NCI-H69 (cell line): ENCODE measurements at regions not wholly inside any gene's neighbourhood (a gene's known extent, or its start where the extent isn't known, plus 50 kb on each side); places are given as distances from the start of the nearest gene placed in this dataset.
A peak's percentile ranks its signal among the peaks of the same experiment; 100 is the strongest.

Experiments
- DNase-seq: peaks from one replicate; lab custom pipeline; 2025; lab: John Stamatoyannopoulos, UW

DNA sequence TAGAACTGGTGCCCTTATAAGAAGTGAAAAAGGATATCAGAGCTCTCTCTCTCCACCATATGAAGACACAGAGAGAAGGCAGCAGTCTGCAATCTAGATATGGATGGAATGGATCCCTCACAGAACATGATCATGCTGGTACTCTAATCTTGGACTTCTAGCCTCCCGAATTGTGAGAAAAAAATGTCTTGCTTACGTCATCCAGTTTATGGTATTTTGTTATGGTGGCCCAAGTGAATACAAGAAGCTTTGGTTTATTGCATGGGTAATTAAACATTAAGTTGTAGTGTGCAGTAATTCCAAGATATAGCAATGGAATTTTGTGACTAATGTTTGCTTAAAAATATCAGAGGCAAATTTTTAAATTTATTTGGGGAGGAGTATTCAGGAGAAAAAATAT is 1667.4 kb upstream of the SLC39A10 start:
- no peak for DNase-seq

DNA sequence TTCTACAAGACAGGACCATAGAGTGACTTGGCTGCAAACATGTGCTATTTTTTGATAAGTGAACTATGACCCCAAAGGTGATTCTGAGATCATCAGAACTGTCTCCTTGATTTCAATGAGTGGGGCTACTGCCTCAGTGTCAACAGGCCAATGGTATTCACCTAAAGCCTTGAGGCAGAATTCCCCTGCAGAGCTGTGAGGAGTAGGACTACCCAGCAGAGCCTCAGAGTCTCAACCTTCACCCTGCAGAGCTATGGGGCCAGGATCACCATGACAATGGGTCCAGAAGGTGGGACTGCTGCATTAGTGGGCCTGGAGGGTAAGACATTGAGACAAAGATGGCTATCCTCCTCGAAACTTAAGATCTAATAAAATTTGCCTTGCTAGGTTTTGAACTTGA is 1668.2 kb upstream of the SLC39A10 start:
- no peak for DNase-seq

DNA sequence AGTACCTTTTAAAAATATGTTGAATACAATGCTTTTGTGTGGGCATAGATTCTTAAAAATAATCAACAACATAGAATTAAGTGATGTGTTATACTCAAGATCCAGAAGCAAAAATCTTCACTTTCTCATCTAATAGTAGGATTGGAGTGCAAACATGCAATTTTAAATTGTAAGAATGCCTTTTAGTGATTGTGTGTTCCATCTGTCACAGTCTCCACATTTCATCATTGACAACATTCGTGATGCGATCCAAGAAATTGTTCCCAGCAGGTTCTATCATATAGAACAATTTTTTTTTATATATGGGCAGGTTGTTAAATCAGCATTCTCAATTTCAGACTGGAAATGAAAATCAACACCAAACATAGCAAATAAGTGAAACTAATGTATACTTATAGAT is 1671.8 kb upstream of the SLC39A10 start:
- DNase-seq, result peak; percentile 78

DNA sequence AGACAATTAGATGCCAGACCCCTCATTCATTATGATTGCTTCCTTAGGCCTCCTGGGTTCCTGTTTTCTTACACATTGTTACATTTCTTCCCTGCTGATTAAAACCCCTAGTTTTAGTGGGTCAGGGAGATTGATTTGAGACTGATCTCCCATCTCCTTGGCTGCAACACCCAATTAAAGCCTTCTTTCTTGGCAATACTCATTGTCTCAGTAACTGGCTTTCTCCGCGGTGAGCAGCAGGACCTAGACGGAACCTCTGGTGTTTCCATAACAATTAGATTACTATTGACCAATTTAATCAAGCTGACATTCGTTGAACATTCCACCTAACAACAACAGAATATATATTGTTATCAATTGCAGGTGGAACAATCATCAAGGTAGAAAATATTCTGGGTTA is 1676.4 kb upstream of the SLC39A10 start:
- DNase-seq, result peak; percentile 9

DNA sequence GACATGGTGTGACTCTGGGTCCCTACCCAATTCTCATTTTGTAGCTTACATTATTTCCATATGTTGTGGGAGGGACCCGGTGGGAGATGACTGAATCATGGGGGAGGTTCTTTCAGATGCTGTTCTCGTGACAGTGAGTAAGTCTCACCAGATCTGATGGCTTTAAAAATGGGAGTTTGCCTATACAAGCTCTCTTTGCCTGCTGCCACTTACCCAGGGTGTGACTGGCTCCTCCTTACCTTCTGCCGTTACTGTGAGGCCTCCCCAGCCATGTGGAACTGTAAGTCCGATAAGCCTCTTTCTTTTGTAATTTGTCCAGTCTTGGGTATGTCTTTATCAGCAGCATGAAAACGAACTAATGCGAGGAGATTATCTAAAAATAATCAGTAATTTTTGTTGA is 1683.2 kb upstream of the SLC39A10 start:
- DNase-seq, result peak; percentile 3

DNA sequence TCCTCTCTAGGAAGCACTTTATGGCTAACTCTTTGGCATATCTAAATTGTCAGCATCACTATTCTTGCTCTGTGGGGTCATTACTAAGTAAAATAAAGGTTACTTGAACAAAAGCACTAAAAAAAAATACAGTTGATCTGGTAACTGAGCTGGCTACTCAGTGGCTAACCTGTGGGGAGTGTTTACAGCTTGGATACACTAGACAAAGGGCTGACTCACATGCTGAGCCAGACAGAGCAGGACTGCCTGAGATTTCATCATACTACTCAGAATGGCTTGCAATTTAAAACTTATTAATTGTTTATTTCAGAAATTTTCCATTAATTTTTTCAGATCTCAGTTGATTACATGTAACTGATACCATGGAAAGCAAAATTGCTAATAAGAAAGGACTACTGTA is 1690.4 kb upstream of the SLC39A10 start:
- peak; percentile 77 for DNase-seq

DNA sequence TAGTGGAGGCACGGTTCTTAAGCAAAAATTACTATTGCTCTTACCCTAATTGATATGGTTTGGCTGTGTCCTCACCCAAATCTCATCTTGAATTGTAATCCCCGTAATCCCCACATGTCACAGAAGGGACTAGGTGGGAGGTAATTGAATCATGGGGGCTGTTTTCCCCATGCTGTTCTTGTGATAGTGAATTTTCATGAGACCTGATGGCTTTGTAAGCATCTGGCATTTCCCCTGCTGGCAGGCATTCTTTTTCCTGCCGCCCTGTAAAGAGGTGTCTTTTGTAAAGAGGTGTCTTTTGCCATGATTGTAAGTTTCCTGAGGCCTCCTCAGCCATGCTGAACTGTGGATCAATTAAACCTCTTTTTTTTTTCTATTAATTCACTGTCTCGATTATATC is 1691.8 kb upstream of the SLC39A10 start:
- DNase-seq, result peak; percentile 16

DNA sequence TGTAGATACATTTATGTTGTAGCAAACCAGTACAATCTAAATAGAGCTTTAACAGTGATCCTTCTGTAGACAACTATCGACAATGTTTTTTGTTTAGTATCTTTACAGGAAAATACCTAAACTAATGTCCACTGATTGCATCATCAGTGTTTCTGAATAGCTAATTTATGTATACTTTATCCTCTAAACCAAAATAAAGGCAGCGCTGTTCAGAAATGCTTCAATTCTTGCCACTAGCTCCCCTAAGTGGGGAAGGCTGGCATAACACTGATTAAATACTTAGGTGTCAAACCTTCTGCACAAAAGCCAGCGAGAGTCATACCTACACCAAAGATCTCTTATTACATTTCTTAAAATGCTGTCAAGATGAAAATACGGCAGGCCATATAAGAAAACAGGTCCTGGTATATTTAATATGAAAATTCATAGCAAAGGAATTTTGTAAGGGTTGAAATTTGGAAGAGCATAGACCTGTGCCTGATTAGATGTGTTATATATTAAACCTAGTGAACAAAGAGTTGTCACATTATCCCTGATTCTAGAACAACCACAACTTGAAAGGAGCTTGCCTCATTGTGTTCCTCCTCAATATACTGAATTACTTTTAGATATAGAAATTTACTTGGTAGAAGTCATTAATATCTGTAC is 1693.4 kb upstream of the SLC39A10 start:
- peak; percentile 70 for DNase-seq

DNA sequence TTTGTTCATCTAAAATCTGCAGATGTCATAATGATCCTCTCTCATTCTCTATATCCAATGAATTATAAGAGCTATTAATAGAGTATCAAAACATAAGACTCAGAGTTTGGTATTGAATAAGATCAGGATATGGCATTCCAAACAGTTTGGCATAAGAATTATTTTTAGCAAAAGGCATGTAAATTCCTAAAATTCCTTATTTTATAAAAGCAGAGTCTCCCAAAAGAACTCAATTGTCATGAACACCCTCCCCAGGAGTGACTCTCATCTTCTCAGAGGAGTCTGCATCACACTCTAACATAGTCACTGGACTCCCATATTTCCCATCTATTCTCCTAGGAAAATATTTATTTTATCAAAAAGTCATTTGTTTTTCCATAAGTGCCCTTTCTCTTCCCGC is 1710.2 kb upstream of the SLC39A10 start:
- DNase-seq, result peak; percentile 8

DNA sequence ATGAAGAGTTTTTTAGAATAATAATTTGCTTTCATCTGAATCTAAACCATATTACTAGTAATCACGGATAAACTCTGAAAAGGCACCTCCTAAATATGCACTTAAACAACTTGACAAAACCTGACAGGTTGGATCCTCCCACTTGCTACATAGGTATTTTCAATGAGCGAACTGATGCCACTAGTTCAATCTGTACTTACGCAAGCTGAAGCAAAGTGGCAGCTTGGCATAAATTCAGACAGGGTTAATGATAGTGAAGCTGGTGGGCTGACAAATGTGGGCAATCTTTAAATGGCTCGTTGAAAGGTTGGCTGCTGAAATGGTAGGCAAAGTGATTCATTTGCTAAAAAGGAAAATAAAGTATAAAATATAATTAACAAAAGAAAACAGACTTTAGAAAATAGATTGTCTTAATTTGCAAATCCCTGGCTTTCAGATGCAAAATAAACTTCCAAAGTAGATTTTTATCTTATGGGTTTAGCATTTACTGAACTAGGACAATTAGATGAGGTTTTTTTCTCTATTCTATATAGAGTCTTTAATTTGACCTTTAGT is 1713.5 kb upstream of the SLC39A10 start:
- peak; percentile 73 for DNase-seq

DNA sequence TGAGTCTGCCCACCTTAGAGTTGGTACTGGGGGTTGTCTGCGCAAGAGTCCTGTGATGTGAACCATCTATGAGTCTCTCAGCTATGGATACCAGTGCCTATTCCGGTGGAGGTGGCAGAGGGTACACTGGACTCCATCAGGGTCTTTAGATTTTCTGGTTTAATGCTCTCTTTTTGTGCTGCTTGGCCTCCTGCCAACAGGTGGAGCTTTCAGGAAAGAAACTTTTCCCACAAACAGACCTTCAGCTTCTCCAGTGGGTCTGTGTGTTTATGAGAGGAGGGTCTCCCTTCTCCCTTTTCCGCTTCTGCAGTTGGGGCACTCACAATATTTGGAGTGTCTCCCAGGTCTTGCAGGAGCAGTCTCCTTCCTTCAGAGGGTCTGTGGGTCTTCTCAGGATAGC is 1721.9 kb upstream of the SLC39A10 start:
- no peak for DNase-seq

DNA sequence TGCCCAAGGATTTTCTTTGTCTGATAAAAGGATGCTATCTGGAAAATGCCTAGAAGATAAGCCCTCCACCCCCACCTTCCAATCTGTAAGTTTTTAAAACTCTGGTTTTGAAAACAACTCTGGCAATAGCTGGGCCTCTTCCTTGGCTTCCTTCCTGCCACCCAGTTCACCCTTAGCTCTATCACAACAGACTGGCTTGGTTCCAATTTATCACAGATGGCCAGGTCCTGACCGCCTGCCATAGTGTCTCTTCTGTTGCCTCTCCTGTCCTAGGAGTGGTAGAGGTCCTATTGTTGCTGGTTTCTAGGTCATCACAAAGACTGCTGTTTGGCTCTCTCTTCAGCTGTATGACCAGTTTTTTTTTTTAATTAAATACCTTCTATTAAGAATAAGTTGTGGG is 1727.9 kb upstream of the SLC39A10 start:
- DNase-seq, result peak; percentile 80

DNA sequence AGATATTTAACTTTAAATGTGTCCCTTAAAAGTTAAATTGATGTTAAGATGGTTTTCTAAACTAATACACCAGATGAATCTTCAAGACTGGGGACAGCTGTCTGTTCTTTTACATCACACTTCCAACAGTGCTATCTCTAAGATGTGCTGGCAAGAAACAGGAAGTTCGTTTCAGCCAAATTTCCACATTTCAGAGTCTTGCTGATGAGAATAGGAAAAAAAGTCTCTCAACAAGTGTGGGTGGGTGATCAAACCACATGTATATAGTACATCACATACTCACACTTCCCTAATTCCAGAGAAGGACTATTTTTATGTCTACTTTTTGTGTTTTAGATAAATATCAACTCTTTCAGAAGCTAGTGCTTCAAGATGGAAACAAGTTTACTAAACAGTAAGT is 1712.8 kb upstream of the TMEFF2 start:
- no peak for DNase-seq

DNA sequence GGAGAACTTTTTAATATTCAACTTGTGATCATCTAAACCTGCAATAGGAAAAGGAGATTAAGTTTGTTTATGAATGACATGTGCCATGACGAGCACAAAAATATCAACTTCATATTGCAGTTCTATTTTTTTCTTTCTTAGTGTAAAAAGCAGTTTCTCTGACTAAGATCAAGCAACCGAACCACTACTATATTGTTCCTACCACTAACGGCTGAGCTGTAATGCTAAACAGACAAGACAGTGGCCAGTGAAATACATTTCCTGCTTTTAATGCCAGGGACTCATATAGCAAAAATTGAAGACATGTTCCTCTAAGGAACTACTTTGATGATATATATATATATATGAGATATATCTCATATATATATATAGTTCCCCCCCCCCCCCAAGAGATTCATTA is 1705.6 kb upstream of the TMEFF2 start:
- no peak for DNase-seq

DNA sequence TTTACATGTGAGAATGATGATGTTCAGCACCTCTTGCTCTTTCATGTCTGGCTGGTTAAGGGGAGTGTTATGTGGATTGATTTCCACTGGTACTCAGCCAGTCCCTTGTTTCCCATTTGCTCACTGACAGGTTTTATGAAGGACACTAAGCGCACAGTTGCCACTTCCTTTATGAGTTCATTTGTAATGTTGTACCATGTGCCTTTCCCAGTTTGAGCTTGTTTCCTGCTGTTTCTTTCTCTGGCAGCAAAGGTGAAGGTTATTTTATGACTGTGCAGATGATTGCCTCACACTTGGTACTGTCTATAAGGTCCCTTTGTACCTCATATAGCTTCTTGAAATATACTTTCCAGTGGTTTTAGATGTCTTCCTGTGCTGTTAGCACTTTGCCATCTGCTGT is 1700.5 kb upstream of the TMEFF2 start:
- peak; percentile 60 for DNase-seq

DNA sequence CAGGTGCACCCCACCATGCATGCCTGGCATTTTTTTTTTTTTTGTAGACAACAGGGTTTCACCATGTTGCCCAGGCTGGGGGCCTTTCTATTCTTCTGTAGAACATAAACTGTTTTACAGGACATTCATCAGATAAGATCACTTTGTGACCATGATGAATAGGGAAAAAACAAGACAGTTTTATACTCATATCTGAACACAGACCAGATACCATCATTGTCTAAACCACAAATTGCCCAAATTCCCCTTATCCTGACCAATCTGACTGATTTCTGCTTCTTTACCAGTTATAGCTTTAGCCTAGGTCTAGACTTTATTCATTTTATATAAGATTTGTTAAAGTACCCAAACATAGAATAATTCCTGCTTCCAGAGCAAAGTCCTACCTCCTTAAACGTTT is 1699.3 kb upstream of the TMEFF2 start:
- no peak for DNase-seq

DNA sequence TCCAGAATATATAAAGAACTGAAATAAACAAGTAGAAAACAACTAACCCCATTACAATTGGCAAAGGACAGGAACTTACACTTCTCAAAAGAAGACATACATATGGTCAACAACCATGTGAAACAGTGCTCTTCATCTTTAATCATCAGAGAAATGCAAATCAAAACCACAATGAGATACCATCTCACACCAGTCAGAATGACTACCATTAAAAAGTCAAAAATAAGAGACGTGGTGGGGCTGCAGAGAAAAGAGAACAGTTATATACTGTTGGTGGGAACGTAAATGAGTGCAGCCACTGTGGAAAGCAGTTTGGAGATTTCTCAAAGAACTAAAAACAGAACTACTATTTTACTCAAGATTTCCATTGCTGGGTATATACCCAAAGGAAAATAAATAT is 1696.3 kb upstream of the TMEFF2 start:
- DNase-seq, result no peak

DNA sequence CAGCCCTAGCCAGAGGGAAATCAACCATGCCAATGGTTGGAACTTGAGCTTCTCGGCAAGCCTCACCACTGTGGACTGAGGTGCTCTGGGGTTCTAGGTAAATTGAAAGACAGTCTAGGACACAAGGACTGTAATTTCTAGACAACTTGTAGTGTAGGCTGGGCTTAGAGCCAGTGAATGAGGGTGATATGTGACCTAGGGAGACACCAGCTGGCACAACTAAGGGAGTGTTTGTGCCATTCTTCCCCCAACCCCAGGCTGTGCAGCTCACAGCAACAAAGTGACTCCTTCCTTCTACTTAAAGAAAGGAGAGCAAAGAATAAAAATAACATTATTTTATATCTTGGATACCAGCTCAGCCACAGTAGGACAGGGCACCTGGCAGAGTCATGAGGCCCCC is 1690.7 kb upstream of the TMEFF2 start:
- DNase-seq, result peak; percentile 9

DNA sequence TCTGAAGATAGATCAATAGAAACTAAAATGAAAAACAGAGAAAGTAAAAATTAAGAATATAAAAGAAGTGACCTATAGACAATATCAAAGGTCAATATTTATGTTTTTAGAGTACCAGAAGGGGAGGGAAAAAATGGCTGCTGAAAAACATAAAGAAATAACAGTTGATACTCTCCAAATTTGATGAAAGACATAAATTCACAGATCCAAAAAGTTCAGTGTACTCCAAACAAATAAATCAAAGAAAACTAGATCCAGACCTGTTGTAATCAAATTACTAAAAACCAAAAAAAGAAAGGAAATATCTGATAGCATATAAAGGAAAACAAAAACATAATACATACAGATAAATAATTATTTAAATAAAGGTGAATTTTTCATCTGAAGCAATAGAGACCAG is 1689.1 kb upstream of the TMEFF2 start:
- DNase-seq, result no peak

DNA sequence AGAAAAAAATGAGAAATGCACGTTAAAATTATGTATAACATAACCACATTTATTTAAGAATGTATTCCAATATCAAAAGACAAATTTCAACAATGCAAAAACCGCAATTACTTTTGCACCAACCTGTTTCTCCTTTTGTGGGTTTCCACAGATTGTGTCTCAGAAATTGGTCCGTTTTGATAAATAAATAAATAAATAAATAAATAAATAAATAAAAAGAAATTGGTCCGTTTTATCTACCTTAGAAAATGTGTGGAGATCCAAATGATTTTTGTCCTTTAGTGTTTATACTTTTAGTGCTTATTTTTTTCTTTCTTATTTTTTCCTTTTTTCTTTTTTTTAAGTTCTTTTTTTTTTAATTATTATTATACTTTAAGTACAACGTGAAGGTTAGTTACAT is 1682.2 kb upstream of the TMEFF2 start:
- DNase-seq, result no peak

DNA sequence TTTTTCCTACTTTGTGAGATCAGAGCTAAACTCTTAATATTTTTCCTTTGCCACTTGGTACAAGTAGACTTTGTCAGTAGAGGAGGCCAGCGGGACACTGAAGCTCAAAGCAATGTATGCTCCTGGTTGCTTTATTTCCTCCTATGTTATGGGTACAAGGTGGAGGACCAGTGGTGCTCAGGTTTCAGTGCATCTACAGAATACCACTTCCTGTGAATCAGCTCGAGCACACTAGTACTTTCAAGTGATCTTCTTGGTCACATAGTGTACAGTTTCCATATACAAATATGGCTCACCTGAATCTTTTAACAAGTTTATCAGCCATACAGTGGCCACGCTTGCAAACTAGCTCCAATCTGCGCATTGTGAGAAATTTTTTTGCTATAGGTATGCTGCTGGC is 1674.8 kb upstream of the TMEFF2 start:
- no peak for DNase-seq

DNA sequence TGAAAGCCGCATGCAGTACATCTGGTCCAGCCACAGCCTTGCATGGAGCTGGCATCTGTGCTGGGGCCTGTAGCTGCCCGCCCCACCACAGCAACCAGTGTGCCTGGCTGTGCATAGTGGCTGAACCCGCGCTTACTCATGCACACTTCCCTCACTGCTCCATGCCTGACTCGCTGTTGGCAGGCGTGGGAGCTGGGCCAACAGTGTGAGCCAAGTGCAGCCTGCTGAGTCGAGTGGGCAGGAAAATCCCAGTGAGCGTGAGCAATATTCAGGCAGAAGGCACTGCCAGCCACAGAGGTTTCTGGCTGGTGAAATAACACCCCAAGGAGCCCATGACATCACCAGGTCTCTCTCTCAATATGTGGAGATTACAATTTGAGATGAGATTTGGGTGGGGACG is 1674.1 kb upstream of the TMEFF2 start:
- peak; percentile 1 for DNase-seq

DNA sequence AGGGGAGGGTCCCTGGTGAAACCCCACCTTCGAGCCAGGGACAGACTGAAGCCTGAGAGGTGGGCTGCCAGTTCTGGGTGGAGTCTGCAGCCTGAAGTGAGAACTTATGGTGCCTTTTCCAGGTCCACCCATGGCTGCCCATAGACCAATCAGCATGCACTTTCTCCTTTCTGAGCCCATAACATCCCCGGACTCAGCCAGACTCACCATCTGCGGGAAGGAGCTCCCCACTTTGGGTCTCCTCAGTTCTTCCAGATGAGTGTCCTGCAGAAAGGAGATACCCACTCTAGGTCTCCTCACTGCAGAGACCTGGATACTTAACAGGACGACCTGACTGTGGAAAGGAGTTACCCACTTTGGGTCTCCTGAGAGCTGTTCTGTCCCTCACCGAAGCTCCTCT is 1673.4 kb upstream of the TMEFF2 start:
- DNase-seq, result no peak

DNA sequence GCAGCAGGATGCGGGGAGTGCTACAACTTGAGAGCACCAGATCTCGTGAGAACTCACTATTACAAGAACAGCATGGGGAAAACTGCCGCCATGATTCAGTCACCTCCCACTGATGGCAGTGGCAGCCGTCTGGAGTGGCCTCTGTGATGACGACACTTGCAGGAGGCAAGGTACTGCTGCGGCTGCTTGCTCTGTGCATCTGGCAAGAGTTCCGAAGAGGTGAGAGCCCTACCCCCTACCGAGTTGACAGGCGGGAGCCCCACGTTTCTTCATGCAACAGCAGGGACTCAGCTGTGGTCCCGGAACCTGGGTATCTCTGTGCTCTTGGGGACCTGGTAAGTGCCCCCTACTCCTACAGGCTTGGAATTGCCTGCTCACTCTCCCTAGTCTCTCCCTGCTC is 1672.7 kb upstream of the TMEFF2 start:
- no peak for DNase-seq
